Mammary epithelial cell (primary cell): ENCODE measurements at regions not wholly inside any gene's neighbourhood (a gene's known extent, or its start where the extent isn't known, plus 50 kb on each side); places are given as distances from the start of the nearest gene placed in this dataset.

Source experiments
- CTCF ChIP-seq, 2 donors: IDR thresholded peaks in 1 of 2; conservative IDR thresholded peaks in 1 of 2; 2 replicates each; pipeline ENCODE4 v1.5.1; 2011 to 2012; ENCODE audit warnings: inconsistent platforms in 2 of 2, low read length in 2 of 2, mild to moderate bottlenecking in 2 of 2, control low read depth in 1 of 2, low read depth in 1 of 2; ENCODE audit not compliant: insufficient read depth in 1 of 2; ENCODE audit errors: extremely low read depth in 1 of 2
- EZH2 ChIP-seq: IDR thresholded peaks from 2 replicates; pipeline ENCODE4 v1.6.1; 2012; ENCODE audit warnings: low read length, inconsistent platforms, borderline replicate concordance

- TF ChIP-seq CTCF (conservative IDR thresholded peaks at IDR 0.05 in 1 of 2, IDR thresholded peaks at IDR 0.05 in 1 of 2; ENCODE audit: extremely low read depth in 1 of 2, insufficient read depth in 1 of 2, low read depth in 1 of 2, low read length in 2 of 2) (no peak), EZH2 (no peak)
Observed at GRCh38 chr6:95083506-95083905, 493.8 kb upstream of the MANEA start.
